Caki2 (cell line): ENCODE measurements at regions not wholly inside any gene's neighbourhood (a gene's known extent, or its start where the extent isn't known, plus 50 kb on each side); places are given as distances from the start of the nearest gene placed in this dataset.
"Not testable (repeated sequence)": the region's sequence is repeated elsewhere in the genome, so short reads cannot be mapped to it uniquely, and the experiment has no call there.

Experiments used
- DNase-seq: peaks from one replicate; pipeline ENCODE4 v3.0.0-alpha.2; 2015; ENCODE audit warnings: low read depth
- in situ Hi-C: cut with HindIII; loops from 2 replicates; pipeline ENCODE4 v1.10.0; 2016; ENCODE audit warnings: low sequenced_read_pairs, low pct_unique_long_range_greater_than_20kb, mixed read lengths

DNA sequence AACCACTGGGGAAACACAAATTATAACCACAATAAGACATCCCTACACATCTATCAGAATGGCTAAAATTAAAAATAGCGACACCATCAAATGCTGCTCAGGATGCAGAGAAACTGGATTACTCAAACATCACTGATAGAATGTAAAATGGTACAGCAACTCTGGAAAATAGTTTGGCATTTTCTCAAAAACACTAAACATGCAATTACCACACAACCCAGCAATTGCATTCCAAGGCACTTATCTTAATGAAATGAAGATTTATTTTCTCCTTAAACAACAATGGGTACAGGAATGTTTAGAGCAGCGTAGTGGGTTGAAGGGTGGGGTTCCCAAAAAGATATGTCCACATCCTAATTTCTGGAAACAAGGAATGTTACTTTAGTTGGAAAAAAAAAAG lies 309.0 kb upstream of the PMFBP1 start:
- no peak for DNase-seq
- in situ Hi-C loops = no loop called here

GRCh38 chr16:72475688-72476087 lies 303.7 kb upstream of the PMFBP1 start:
- DNase-seq = no peak
- in situ Hi-C loops = no loop called here

DNA sequence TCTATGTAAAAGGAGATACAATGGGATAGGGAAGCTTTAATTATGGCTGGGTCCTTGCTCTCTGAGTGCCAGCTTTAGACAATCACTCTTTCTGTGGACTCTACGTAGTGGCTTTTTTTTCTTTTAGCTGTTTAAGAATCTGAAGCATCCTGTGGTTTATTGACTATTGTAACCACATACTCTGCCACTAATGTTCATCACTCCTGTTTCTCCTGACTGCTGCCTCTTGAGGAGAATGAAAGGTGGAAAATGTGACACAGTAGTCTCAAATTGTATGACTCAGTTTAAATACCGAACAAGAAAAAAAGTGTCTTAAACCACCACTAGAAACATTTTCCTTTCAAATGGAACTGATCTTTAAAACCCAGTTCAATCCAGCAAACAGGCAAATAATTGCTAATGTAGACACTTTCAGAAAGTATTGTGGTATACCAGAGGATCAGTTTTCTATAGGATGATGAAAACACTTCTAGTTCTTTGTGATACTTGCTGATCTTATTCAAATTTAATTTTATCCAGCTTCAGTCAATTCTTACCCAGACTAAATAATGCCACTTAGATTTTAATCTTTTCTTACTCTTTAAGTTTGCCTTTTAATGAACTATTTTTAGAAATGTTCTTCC lies 302.7 kb upstream of the PMFBP1 start:
- peak; percentile 69 for DNase-seq
- in situ Hi-C loops = loop anchor here (25.0 kb wide), 1 partner anchor 237 kb away; no protein-coding TSS in a partner anchor

DNA sequence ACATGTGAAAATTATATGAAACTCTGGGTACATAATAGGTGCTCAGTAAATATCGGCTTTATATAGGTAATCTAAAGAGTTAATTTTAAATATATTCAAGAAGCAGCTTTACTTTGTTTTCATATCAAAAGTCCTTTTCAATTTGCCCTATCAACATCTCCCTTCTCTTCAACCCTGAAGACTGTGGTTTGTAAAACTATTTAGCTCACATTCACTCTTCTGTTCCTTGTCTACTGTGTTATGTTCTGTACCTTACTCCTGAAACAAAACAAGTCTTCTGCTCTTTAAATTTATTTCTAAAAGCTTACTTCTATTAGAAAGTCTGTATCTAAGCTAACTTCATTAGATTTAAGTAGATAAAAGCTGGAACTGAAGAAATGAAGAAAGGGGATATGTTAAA lies 301.7 kb upstream of the PMFBP1 start:
- DNase-seq = no peak
- in situ Hi-C loops = loop anchor here (25.0 kb wide), 1 partner anchor 236 kb away; no protein-coding TSS in a partner anchor

DNA sequence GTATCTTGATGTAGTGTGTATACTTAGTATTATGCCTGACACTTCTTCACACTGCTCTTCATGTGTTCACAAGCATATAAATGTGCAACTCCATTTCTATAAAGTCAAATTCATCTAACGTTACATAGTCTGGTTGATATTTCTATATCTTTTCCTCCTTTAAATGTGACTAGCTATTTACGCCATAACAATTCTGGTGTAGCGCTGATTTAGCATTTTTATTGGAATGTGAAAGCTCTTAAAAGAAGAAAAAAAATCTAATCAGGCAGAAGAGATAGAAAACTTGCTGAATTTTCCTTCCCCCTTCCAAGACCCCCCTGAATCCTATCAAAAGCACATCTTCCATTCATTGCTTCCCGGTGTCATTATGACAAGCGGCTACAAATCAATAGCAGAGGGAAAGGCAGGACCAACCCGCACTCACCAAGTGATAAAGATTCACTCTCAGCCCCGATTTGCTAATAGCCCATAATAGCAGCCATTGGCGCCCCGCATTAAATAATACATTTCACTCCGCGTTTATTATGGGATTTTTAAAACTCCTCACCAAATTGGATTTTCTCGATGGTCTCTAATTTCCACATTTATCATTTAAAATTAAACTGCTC lies 299.5 kb upstream of the PMFBP1 start:
- in situ Hi-C loops = loop anchor here (25.0 kb wide), 1 partner anchor 234 kb away; no protein-coding TSS in a partner anchor

DNA sequence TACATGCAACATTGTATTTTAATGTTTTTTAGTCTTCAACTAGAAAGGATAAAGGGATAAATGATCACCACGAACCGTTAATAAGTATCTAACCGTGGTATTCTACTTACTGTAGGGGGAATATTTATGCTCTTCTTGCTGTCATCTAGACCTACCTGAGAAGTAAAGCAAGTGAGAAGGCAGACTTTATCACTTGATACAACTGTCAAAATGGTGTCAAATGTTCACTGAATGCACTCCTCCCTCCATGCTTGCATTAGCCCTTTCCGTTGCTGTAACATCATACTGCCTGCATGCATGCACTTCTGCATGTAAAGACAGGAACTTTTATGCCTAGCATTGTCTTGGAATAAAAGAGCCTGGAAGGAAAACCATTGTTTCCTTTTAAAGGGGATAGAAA lies 298.6 kb upstream of the PMFBP1 start:
- in situ Hi-C loops = loop anchor here (25.0 kb wide), 1 partner anchor 233 kb away; no protein-coding TSS in a partner anchor
- DNase-seq = no peak

More for the DNA sequence above, 299.5 kb upstream of the PMFBP1 start:
- no peak for DNase-seq

DNA sequence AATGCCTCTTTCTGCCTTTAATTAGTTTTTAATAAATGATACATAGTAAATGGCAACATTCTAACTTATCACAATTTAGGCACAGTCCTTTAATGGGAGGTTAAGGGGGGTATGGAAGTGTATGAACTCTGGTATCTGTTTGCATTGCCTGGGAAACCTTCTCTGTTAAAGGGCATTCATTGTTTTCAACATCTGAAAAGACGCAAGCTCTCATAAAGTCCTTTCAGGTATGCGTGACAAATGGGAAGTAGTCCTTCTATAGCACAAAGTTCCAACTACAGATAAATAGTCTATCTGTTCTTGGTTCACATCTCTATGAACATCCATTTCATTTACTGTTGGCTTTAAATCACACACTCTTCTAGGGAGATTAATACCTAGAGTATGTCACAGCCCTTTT lies 298.0 kb upstream of the PMFBP1 start:
- in situ Hi-C loops = loop anchor here (25.0 kb wide), 1 partner anchor 233 kb away; no protein-coding TSS in a partner anchor
- DNase-seq = no peak

DNA sequence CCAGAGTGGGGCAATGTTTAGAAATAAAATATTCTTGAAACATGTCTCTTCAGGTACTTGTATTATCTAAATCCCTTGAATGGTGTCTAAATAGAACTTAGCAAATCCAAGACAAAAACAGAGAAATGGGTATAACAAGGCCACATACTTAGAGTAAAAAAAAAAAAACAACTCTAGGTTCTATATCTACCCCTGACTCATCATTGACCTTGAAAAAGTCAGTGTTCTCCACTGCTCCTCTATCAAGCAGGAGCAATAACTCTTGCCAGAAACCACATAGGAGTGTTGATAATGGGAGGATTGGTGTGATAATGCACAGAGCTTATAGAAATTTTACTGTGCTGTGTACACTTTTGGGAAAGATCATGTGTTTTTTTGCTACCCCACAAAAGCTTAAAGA lies 296.6 kb upstream of the PMFBP1 start:
- in situ Hi-C loops = loop anchor here (25.0 kb wide), 1 partner anchor 231 kb away; no protein-coding TSS in a partner anchor

GRCh38 chr16:72467157-72467759 lies 295.3 kb upstream of the PMFBP1 start:
- DNase-seq = peak; percentile 39
- in situ Hi-C loops = loop anchor here (25.0 kb wide), 1 partner anchor 230 kb away; no protein-coding TSS in a partner anchor

More for the DNA sequence above, 296.6 kb upstream of the PMFBP1 start:
- no peak for DNase-seq

DNA sequence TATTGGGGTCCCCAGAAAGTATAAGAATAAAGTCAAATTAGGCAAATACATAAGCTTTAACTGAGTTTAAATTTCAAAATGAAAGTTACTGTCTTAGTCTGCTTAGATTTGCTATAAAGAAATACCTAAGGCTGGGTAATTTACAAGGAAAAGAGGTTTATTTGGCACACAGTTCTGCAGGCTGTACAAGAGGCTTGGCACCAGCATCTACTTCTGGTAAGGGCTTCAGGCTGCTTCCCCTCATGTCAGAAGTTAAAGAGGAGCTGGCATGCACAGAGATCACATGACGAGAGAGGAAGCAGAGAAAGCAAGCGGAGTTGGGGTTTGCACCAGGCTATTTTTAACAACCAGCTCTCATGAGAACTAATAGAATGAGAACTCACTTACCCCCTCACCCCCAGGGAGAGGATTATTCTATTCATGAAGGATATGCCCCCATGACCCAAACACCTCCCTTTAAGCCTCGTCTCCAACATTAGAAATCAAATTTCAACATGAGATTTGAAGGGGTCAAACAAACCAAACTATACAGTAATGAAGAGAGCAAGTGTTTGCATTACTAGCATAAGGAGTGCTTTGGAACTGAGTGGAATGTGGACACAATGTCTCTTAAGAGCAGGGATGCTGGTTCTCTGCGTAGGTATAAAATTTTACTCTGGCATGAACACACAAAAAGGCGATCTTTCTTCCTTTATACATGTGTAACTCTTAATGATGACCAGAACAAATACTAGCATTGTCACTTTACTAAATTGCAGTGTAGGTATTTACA lies 292.8 kb upstream of the PMFBP1 start:
- DNase-seq = no peak
- in situ Hi-C loops = loop anchor here (25.0 kb wide), 1 partner anchor 227 kb away; no protein-coding TSS in a partner anchor

DNA sequence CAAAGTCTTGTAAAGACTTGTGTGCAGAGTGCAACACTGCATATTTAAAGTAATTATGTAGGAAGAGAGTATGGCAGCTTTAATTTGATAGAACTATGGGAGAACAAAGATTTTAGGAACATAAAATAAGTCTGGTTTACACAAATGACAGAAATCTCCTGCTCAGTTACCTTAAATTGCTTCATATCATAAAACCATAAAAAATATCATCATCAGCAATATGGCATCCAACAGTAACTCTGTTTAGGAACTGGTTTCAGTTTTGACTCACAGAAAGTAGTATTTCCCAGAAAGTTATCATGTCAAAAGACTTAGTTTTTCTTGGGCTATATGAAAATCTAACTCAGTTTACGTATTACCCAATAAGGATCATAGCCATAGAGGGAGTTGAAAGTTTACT lies 292.1 kb upstream of the PMFBP1 start:
- in situ Hi-C loops = loop anchor here (25.0 kb wide), 1 partner anchor 227 kb away; no protein-coding TSS in a partner anchor
- no peak for DNase-seq

DNA sequence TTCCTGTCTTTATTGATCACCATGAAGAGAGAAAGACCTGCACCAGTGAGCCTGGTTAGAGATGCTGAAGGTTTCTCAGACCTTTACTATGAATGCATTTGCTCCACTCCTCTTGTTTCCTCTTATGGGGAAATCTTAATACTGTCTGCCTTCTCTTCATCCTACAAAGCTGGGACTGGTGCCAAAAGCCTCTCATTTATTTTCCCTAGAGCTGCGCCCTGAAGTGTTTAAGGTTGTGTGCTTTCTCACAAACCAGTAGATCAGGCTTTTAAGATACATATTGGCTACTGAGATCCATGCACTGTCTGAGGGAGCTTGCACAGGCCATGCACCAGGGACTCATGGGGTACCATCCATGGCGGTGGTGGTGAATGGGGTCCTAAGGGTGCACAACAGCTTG lies 286.1 kb upstream of the PMFBP1 start:
- no peak for DNase-seq
- in situ Hi-C loops = loop anchor here (25.0 kb wide), 1 partner anchor 221 kb away; no protein-coding TSS in a partner anchor

- DNase-seq = no peak
- in situ Hi-C loops = loop anchor here (25.0 kb wide), 1 partner anchor 220 kb away; no protein-coding TSS in a partner anchor
These were observed 285.4 kb upstream of the PMFBP1 start for GRCh38 chr16:72457243-72457940.

DNA sequence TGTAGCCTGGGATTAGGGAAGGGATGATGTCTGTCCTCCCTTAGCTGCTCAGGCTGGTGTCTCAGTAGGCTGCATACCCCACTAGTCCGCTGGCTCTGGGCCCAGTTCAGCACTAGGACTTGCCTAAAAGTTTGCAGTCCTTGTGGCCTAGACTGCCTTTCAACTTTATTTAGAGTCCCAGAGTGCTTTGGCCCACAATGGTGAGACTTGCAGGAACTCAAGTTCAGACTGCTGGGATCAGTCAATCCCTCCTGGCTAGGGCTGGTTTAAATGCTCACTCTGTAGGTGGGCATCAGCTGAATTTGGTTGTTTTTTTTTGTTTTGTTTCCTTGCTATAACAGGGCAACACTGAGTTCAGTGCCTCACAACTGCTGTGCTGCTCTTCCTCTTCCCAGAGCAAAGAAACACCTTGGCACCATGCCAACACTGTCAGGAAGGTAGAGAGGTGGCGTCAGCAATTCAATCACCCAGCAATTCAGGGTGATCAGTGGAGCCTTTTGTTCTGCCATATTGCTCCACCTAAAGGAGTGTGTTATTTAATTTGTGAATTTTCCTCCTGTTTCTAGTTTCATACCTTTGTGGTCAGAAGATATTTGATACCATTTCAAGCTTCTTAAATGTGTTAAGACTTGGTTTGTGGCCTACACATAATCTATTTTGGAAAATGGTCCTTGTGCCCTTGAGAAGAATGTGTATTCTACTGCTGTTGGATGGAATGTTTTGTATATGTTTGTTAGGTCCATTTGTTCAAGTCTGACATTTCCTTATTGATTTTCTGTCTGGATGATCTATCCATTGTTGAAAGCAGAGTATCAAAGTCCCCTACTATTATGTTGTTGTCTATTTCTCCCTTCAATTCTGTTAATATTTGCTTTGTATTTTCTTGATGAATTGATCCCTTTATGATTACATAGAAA lies 284.0 kb upstream of the PMFBP1 start:
- in situ Hi-C loops = loop anchor here (25.0 kb wide), 1 partner anchor 219 kb away; no protein-coding TSS in a partner anchor
- DNase-seq = no peak

DNA sequence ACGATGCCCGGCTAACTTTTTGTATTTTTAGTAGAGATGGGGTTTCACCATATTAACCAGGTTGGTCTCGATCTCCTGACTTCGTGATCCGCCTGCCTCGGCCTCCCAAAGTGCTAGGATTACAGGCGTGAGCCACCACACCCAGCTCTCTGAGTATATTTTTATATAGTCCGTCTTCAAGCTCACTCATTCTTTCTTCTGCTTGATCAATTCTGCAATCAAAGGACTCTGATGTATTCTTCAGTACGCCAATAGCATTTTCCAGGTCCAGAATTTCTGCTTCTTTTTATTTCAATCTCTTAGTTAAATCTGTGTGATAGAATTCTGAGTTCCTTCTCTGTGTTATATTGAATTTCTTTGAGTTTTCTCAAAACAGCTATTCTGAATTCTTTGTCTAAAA lies 281.9 kb upstream of the PMFBP1 start:
- in situ Hi-C loops = loop anchor here (25.0 kb wide), 1 partner anchor 217 kb away; no protein-coding TSS in a partner anchor
- DNase-seq = not testable (repeated sequence)

DNA sequence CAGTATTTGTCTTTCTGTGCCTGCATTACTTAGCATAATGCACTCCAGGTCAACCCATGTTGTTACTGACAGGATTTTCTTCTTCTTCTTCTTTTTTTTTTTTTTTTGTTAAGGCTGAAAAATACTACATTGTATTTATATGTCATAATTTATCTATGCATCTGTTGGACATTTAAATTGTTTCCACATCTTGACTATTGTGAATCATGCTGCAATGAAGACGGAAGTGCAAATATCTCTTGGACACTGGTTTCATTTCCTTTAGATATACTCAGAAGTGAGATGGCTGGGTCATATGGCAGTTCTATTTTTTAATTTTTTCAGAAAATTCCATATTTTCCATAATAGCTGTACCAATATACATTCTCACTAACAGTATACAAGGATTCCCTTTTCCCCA lies 272.7 kb upstream of the PMFBP1 start:
- in situ Hi-C loops = no loop called here
- DNase-seq = no peak

DNA sequence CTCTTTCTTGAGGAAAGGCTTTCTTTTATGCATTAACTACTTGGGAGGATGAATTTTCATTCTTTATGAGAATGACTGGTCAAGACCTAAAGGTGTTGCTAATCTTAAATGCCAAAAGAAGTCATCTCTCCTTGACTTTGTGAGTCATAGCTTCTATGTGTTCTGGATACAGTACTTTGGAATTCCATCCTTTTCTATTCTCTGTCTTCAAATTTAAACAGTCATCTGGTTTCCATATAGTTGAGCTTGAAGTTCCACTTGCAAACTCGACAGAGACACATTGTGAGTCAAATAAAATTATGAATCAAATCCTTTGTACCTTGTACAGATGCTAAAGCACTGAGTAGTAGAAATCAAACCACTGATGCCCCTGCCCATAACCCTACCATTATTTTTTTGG lies 271.9 kb upstream of the PMFBP1 start:
- in situ Hi-C loops = no loop called here

More for the DNA sequence above, 271.9 kb upstream of the PMFBP1 start:
- no peak for DNase-seq
